CD14-positive monocyte (primary cell): ENCODE measurements at regions not wholly inside any gene's neighbourhood (a gene's known extent, or its start where the extent isn't known, plus 50 kb on each side); places are given as distances from the start of the nearest gene placed in this dataset.

Experiments used
- DNase-seq, 3 donors: peaks; one replicate each; pipeline ENCODE4 v3.0.0-alpha.2; 2011 to 2022
- H2AFZ ChIP-seq: 2 replicates; pipeline ENCODE4 v1.6.0; 2012; ENCODE audit warnings: mild to moderate bottlenecking, low read depth, low read length, inconsistent platforms; ENCODE audit not compliant: insufficient read depth, poor library complexity, severe bottlenecking
- H3K27ac ChIP-seq, 2 donors: 1 replicate in 1 of 2; 2 replicates in 1 of 2; pipeline ENCODE4 v1.5.1; 2012 to 2013; ENCODE audit warnings: low read length in 2 of 2, control low read depth in 1 of 2, inconsistent platforms in 1 of 2, low read depth in 1 of 2, mild to moderate bottlenecking in 1 of 2
- H3K27me3 ChIP-seq, 2 donors: one replicate each; pipeline versions ENCODE4 v1.6.0 to v1.6.1; 2011 to 2013; ENCODE audit warnings: low read length in 2 of 2; ENCODE audit not compliant: control insufficient read depth in 2 of 2, insufficient read depth in 2 of 2
- H3K36me3 ChIP-seq, 2 donors: replicated peaks in 1 of 2; 1 replicate in 1 of 2; 2 replicates in 1 of 2; pipeline versions ENCODE4 v1.5.1 to v1.6.1; 2012 to 2013; ENCODE audit warnings: low read length in 2 of 2, control low read depth in 1 of 2, inconsistent platforms in 1 of 2, mild to moderate bottlenecking in 1 of 2; ENCODE audit not compliant: insufficient read depth in 2 of 2, control insufficient read depth in 1 of 2
- H3K4me1 ChIP-seq, 2 donors: 1 replicate in 1 of 2; 2 replicates in 1 of 2; pipeline versions ENCODE4 v1.5.1 to v1.6.1; 2012 to 2013; ENCODE audit warnings: low read length in 2 of 2, control low read depth in 1 of 2, inconsistent platforms in 1 of 2, mild to moderate bottlenecking in 1 of 2, moderate library complexity in 1 of 2; ENCODE audit not compliant: insufficient read depth in 2 of 2, control insufficient read depth in 1 of 2
- H3K4me2 ChIP-seq: replicated peaks from 2 replicates; pipeline ENCODE3; 2012; ENCODE audit warnings: low read length, moderate library complexity, mild to moderate bottlenecking; ENCODE audit not compliant: poor library complexity, severe bottlenecking; ENCODE audit errors: extremely low read depth
- H3K4me3 ChIP-seq, 3 experiments: fragments of 200-600 bp in 1 of 3; sonication (generic) in 1 of 3; replicated peaks in 1 of 3; 1 replicate in 2 of 3; 2 replicates in 1 of 3; pipeline ENCODE4 v1.5.1; 2011 to 2013; ENCODE audit warnings: low read length in 3 of 3, mild to moderate bottlenecking in 3 of 3, control low read depth in 2 of 3, low read depth in 2 of 3, inconsistent platforms in 1 of 3, moderate library complexity in 1 of 3
- H3K79me2 ChIP-seq: 2 replicates; pipeline ENCODE4 v1.6.0; 2012; ENCODE audit warnings: mild to moderate bottlenecking, control low read depth, inconsistent platforms, low read length, moderate library complexity; ENCODE audit not compliant: insufficient read depth
- H3K9ac ChIP-seq: 2 replicates; pipeline ENCODE4 v1.6.0; 2017; ENCODE audit warnings: low read length, mild to moderate bottlenecking; ENCODE audit not compliant: insufficient read depth, poor library complexity, severe bottlenecking
- H3K9me3 ChIP-seq, 2 donors: replicated peaks in 1 of 2; 1 replicate in 1 of 2; 2 replicates in 1 of 2; pipeline versions ENCODE4 v1.5.1 to v1.6.1; 2012 to 2013; ENCODE audit warnings: low read length in 2 of 2, control low read depth in 1 of 2; ENCODE audit not compliant: control insufficient read depth in 1 of 2, insufficient read depth in 1 of 2
- H4K20me1 ChIP-seq: 2 replicates; pipeline ENCODE4 v1.6.0; 2012; ENCODE audit warnings: mild to moderate bottlenecking, low read length, control low read depth, moderate library complexity; ENCODE audit not compliant: insufficient read depth
- H3K27ac Mint-ChIP-seq, 7 donors: one replicate each; pipeline ENCODE4 v1.8.0; 2020; ENCODE audit warnings: mild to moderate bottlenecking in 7 of 7, mixed read lengths in 7 of 7, moderate library complexity in 6 of 7, inconsistent platforms in 2 of 7
- H3K27me3 Mint-ChIP-seq, 3 donors: one replicate each; pipeline ENCODE4 v1.8.0; 2021 to 2022; ENCODE audit warnings: low read depth in 3 of 3, mild to moderate bottlenecking in 3 of 3, mixed read lengths in 3 of 3, moderate library complexity in 3 of 3, inconsistent platforms in 1 of 3
- H3K36me3 Mint-ChIP-seq, 2 donors: one replicate each; pipeline ENCODE4 v1.8.0; 2020; ENCODE audit warnings: mixed read lengths in 2 of 2, inconsistent platforms in 1 of 2, mild to moderate bottlenecking in 1 of 2
- H3K4me1 Mint-ChIP-seq: one replicate; pipeline ENCODE4 v1.8.0; 2020; ENCODE audit warnings: mild to moderate bottlenecking, mixed read lengths
- H3K4me3 Mint-ChIP-seq, 2 donors: one replicate each; pipeline ENCODE4 v1.8.0; 2020; ENCODE audit warnings: mild to moderate bottlenecking in 2 of 2, mixed read lengths in 2 of 2, moderate library complexity in 1 of 2
- H3K9me3 Mint-ChIP-seq, 7 donors: one replicate each; pipeline ENCODE4 v1.8.0; 2020 to 2022; ENCODE audit warnings: mixed read lengths in 7 of 7, mild to moderate bottlenecking in 6 of 7, moderate library complexity in 6 of 7, inconsistent platforms in 2 of 7
- CTCF ChIP-seq: fragments of 200-600 bp; IDR thresholded peaks from one replicate; pipeline ENCODE4 v1.8.0; 2022; ENCODE audit warnings: antibody characterized with exemption, mild to moderate bottlenecking
- WGBS: methylation state at CpG from one replicate; pipeline ENCODE4 v1.1.5; 2013; ENCODE audit warnings: missing lambda C conversion rate; ENCODE audit not compliant: insufficient coverage; 5-methylcytosine and 5-hydroxymethylcytosine counted together
- intact Hi-C, 2 donors: fragments of 100-400 bp; cut with micrococcal nuclease; formaldehyde crosslinking; loops; one replicate each; pipeline versions ENCODE4 v1.15.0 to v1.15.1; 2023

GRCh38 chr5:85938201-85938600 is 679.5 kb upstream of the COX7C start:
- H3K4me2 ChIP-seq: no peak overlapping the region
- H3K4me3 ChIP-seq: no peak overlapping the region
- intact Hi-C loops: no loop called here
- H3K27me3 ChIP-seq: no peaks in the 10 kb centered on the region
- no peak overlapping the region for H3K27ac ChIP-seq
- no peaks in the 10 kb centered on the region for H4K20me1 ChIP-seq
- Mint-ChIP-seq H3K27me3 (no peaks in the 10 kb centered on the region), H3K9me3 (peaks cover 0 to 1% (median 0%) of the 10 kb centered on the region in 7 donors), H3K36me3 (no peaks in the 10 kb centered on the region), H3K4me3 (no peak overlapping the region), H3K4me1 (no peaks in the 10 kb centered on the region), H3K27ac (no peak overlapping the region)
- peaks cover 0 to 6% of the 10 kb centered on the region in 2 donors for H3K9me3 ChIP-seq
- H3K36me3 ChIP-seq: no peaks in the 10 kb centered on the region
- no peak for TF ChIP-seq CTCF
- no peaks in the 10 kb centered on the region for H3K79me2 ChIP-seq
- no peaks in the 10 kb centered on the region for H3K4me1 ChIP-seq
- no peak for DNase-seq
- WGBS: 42% methylated on average over 2 of the region's 3 CpGs
- no peak overlapping the region for H3K9ac ChIP-seq
- H2AFZ ChIP-seq: no peak overlapping the region

- no peak overlapping the region for H3K27ac Mint-ChIP-seq
- Histone ChIP-seq H2AFZ (no peak overlapping the region), H3K36me3 (no peaks in the 10 kb centered on the region), H3K9me3 (peaks cover 0 to 3% of the 10 kb centered on the region in 2 donors), H3K27me3 (no peaks in the 10 kb centered on the region), H3K9ac (no peak overlapping the region), H3K79me2 (no peaks in the 10 kb centered on the region), H3K27ac (no peak overlapping the region), H3K4me1 (no peaks in the 10 kb centered on the region), H3K4me2 (no peak overlapping the region), H4K20me1 (no peaks in the 10 kb centered on the region), H3K4me3 (no peak overlapping the region)
- no peaks in the 10 kb centered on the region for H3K27me3 Mint-ChIP-seq
- no peak for DNase-seq
- H3K36me3 Mint-ChIP-seq: no peaks in the 10 kb centered on the region
- intact Hi-C loops: no loop called here
- peaks cover 2 to 16% (median 3%) of the 10 kb centered on the region in 7 donors for H3K9me3 Mint-ChIP-seq
- no peak for TF ChIP-seq CTCF
- no peaks in the 10 kb centered on the region for H3K4me1 Mint-ChIP-seq
- H3K4me3 Mint-ChIP-seq: no peak overlapping the region
- 83% methylated on average over 1 of the region's 3 CpGs for WGBS
Measured at GRCh38 chr5:85951707-85952210, 666.0 kb upstream of the COX7C start.
